ENCODE measurements at regions not wholly inside any gene's neighbourhood (a gene's known extent, or its start where the extent isn't known, plus 50 kb on each side); places are given as distances from the start of the nearest gene placed in this dataset.

- TF ChIP-seq, protein P1, sequence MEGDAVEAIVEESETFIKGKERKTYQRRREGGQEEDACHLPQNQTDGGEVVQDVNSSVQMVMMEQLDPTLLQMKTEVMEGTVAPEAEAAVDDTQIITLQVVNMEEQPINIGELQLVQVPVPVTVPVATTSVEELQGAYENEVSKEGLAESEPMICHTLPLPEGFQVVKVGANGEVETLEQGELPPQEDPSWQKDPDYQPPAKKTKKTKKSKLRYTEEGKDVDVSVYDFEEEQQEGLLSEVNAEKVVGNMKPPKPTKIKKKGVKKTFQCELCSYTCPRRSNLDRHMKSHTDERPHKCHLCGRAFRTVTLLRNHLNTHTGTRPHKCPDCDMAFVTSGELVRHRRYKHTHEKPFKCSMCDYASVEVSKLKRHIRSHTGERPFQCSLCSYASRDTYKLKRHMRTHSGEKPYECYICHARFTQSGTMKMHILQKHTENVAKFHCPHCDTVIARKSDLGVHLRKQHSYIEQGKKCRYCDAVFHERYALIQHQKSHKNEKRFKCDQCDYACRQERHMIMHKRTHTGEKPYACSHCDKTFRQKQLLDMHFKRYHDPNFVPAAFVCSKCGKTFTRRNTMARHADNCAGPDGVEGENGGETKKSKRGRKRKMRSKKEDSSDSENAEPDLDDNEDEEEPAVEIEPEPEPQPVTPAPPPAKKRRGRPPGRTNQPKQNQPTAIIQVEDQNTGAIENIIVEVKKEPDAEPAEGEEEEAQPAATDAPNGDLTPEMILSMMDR (IDR thresholded peaks at IDR 0.05) = no peak
- TF ChIP-seq POLR2A (IDR thresholded peaks at IDR 0.05) = no peak
- no peak for TF ChIP-seq EP300 (IDR thresholded peaks at IDR 0.05)
Measured at GRCh38 chr12:124173692-124174091, 121.2 kb upstream of the RFLNA start.

Data from tibial nerve (tissue), 4 donors.